HepG2 (cell line): ENCODE measurements at regions not wholly inside any gene's neighbourhood (a gene's known extent, or its start where the extent isn't known, plus 50 kb on each side); places are given as distances from the start of the nearest gene placed in this dataset.
A peak's percentile ranks its signal among the peaks of the same experiment; 100 is the strongest.

ENCODE experiments used
- ATAC-seq: fragments of 200-7000 bp; cut with Tn5 transposase; 3 replicates; pipeline ENCODE4 v1.9.1; 2020; ENCODE audit warnings: mild to moderate bottlenecking, moderate library complexity
- BruUV-seq: library from RNA; stranded (reverse); fragments of 400-500 nt; replicated peaks from 2 replicates; lab custom pipeline; 2021; lab: Mats Ljungman, UMichigan
- CTCF ChIA-PET: fragments of 300-600 bp; formaldehyde crosslinking; extraction: SDS; loops from one replicate; lab custom pipeline; 2021; ENCODE audit warnings: low total read pairs, inconsistent platforms, low intra/inter-chr PET ratio; lab: Yijun Ruan, JAX
- POLR2A ChIA-PET: fragments of 350-600 bp; sonication (Branson Sonifier 250); formaldehyde crosslinking; loops from one replicate; lab custom pipeline; 2020; ENCODE audit warnings: antibody characterized with exemption, inconsistent platforms; lab: Yijun Ruan, JAX
- DNase-seq: peaks from one replicate; pipeline ENCODE4 v3.0.0-alpha.2; 2015; ENCODE audit warnings: low spot score
- FAIRE-seq: peaks from 3 replicates; lab custom pipeline; 2011; peaks lifted over from hg19 to GRCh38; lab: Jason Lieb, UNC
- H2AFZ ChIP-seq: one replicate; pipeline ENCODE4 v1.6.1; 2011; ENCODE audit warnings: low read length, inconsistent platforms
- H3K27ac ChIP-seq: fragments of 300-600 bp; 3 replicates; pipeline ENCODE4 v1.8.0; 2011; ENCODE audit warnings: mixed run types, mild to moderate bottlenecking, mixed read lengths, low read length, inconsistent platforms; ENCODE audit not compliant: insufficient read depth; ENCODE audit errors: extremely low read length
- H3K27me3 ChIP-seq, 2 experiments: fragments of 200-600 bp in 1 of 2; 2 replicates in 1 of 2; 3 replicates in 1 of 2; pipeline versions ENCODE4 v1.6.0 to v1.8.0; 2011; ENCODE audit warnings: low read length in 2 of 2, mild to moderate bottlenecking in 2 of 2, moderate library complexity in 2 of 2, inconsistent platforms in 1 of 2; ENCODE audit not compliant: insufficient read depth in 2 of 2, control insufficient read depth in 1 of 2
- H3K36me3 ChIP-seq, 2 experiments: fragments of 200-600 bp in 1 of 2; replicated peaks in 1 of 2; 2 replicates in 1 of 2; 3 replicates in 1 of 2; pipeline versions ENCODE4 v1.5.1 to v1.8.0; 2011; ENCODE audit warnings: low read length in 2 of 2, inconsistent platforms in 1 of 2; ENCODE audit not compliant: insufficient read depth in 2 of 2, control insufficient read depth in 1 of 2
- H3K4me1 ChIP-seq: 2 replicates; pipeline ENCODE4 v1.5.1; 2012; ENCODE audit warnings: low read length, inconsistent platforms; ENCODE audit not compliant: insufficient read depth
- H3K4me2 ChIP-seq: 2 replicates; pipeline ENCODE4 v1.6.0; 2011; ENCODE audit warnings: low read depth, low read length, inconsistent platforms
- H3K4me3 ChIP-seq, 3 experiments: fragments of 200-600 bp in 1 of 3; sonication (generic), shearing (Covaris generic) in 1 of 3; replicated peaks in 1 of 3; 2 replicates each; pipeline ENCODE4 v1.5.1; 2011 to 2016; ENCODE audit warnings: low read length in 3 of 3, inconsistent platforms in 2 of 3, low read depth in 2 of 3, mild to moderate bottlenecking in 2 of 3, control low read depth in 1 of 3, mixed read lengths in 1 of 3; ENCODE audit not compliant: insufficient read depth in 1 of 3
- H3K79me2 ChIP-seq: one replicate; pipeline ENCODE4 v1.6.1; 2011; ENCODE audit warnings: low read length, inconsistent platforms; ENCODE audit not compliant: insufficient read depth
- H3K9ac ChIP-seq: 2 replicates; pipeline ENCODE4 v1.6.0; 2011; ENCODE audit warnings: mild to moderate bottlenecking, low read depth, low read length, inconsistent platforms; ENCODE audit not compliant: insufficient read depth
- H3K9me3 ChIP-seq: 2 replicates; pipeline ENCODE4 v1.5.1; 2012; ENCODE audit warnings: mild to moderate bottlenecking, low read length
- H4K20me1 ChIP-seq: 2 replicates; pipeline ENCODE4 v1.6.0; 2011; ENCODE audit warnings: inconsistent platforms, mild to moderate bottlenecking, low read length, moderate library complexity; ENCODE audit not compliant: insufficient read depth
- IKZF1 ChIP-seq: fragments of 450-650 bp; IDR thresholded peaks from 2 replicates; pipeline ENCODE4 v1.7.1; 2016
- KLF9 ChIP-seq: IDR thresholded peaks from 2 replicates; pipeline ENCODE4 v1.6.1; 2016; ENCODE audit warnings: low read depth
- NFIC ChIP-seq: IDR thresholded peaks from 2 replicates; pipeline ENCODE4 v1.6.1; 2012; ENCODE audit warnings: mild to moderate bottlenecking, low read length, inconsistent platforms
- STAG1 ChIP-seq: sonication (generic); formaldehyde crosslinking; IDR thresholded peaks from 2 replicates; pipeline ENCODE4 v1.4.0; 2020; ENCODE audit warnings: missing genetic modification reagents
- TEAD3 ChIP-seq: optimal IDR thresholded peaks from 2 replicates; pipeline ENCODE3; 2016; ENCODE audit warnings: borderline replicate concordance
- ZNF317 ChIP-seq: sonication (generic); formaldehyde crosslinking; IDR thresholded peaks from 2 replicates; pipeline ENCODE4 v1.5.0; 2020; ENCODE audit warnings: mild to moderate bottlenecking, missing genetic modification reagents
- ZNF557 ChIP-seq: sonication (generic); formaldehyde crosslinking; IDR thresholded peaks from 2 replicates; pipeline ENCODE4 v1.4.0; 2020; ENCODE audit warnings: missing genetic modification reagents
- ZNF776 ChIP-seq: sonication (generic); formaldehyde crosslinking; IDR thresholded peaks from 2 replicates; pipeline ENCODE4 v1.4.0; 2020; ENCODE audit warnings: mild to moderate bottlenecking, missing genetic modification reagents
- ZNF781 ChIP-seq: sonication (generic); formaldehyde crosslinking; IDR thresholded peaks from 2 replicates; pipeline ENCODE4 v1.5.1; 2020; ENCODE audit warnings: borderline replicate concordance, mild to moderate bottlenecking, missing genetic modification reagents; ENCODE audit errors: not compliant biosample characterization
- WGBS: methylation state at CpG from one replicate; pipeline ENCODE4 v1.1.6; 2017; ENCODE audit warnings: low lambda C conversion rate; 5-methylcytosine and 5-hydroxymethylcytosine counted together
- in situ Hi-C: cut with HindIII; loops from 2 replicates; pipeline ENCODE4 v1.10.0; 2017; ENCODE audit warnings: low pct_unique_long_range_greater_than_20kb; ENCODE audit not compliant: extremely low pct_ligation_motif_present
- intact Hi-C: fragments of 100-400 bp; cut with micrococcal nuclease; formaldehyde crosslinking; loops from one replicate; pipeline ENCODE4 v1.10.0; 2022; ENCODE audit not compliant: unreplicated experiment
- TF ChIP-seq, protein P1 (sequence below): sonication (generic); IDR thresholded peaks from 2 replicates; pipeline ENCODE4 v1.6.1; 2016; ENCODE audit warnings: low read depth, borderline replicate concordance
- TF ChIP-seq, protein P2 (sequence below): sonication (generic); formaldehyde crosslinking; IDR thresholded peaks from 2 replicates; pipeline ENCODE4 v1.5.0; 2020; ENCODE audit warnings: mild to moderate bottlenecking, missing genetic modification reagents
- TF ChIP-seq, protein P3 (sequence below): conservative IDR thresholded peaks from 2 replicates; pipeline ENCODE4 v1.6.1; 2018; ENCODE audit warnings: missing genetic modification reagents
- TF ChIP-seq, protein P4 (sequence below): fragments of 450-650 bp; IDR thresholded peaks from 2 replicates; pipeline ENCODE4 v1.6.1; 2016

DNA sequence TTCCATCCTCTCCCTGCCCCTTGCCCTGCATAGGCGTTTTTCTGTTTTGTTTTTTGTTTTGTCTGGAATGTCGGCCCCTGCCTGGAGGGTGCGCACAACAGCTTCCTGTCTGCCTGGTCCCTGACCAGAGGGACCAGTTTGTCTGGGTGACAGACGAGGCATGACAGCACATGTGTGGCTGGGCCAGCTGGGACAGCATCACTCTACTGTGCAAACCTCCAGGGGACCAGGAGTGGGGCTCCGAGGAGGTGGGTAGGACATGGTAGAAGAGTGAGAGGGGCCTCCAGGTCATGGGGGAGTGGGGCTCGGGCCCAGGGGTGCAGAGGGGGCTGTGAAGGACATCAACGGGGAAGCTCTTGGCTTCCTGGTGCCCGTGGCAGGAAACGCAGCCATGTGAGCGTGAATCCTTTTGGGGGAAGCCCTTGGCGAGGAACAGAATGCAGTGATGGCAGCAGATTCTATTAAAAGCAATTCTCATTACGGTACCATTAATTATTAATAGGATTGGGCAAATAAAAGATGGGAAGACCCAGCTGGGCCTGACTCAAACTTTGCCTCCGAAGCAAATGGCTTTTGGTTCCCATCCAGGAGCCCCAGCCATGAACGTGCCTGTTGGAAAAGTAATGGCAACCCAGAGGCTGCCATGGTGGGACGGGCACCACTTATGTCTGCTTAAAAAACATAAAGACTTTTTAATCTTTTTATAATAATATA is 184.4 kb upstream of the IER5L start (continued):
- TF ChIP-seq ZNF557 (CRISPR knock-in tag) (no peak), KLF9 (CRISPR knock-in tag) (no peak), ZNF776 (CRISPR knock-in tag) (no peak), IKZF1 (no peak), ZNF317 (CRISPR knock-in tag) (no peak), TEAD3 (CRISPR knock-in tag) (peak; percentile 61), NFIC (no peak), STAG1 (CRISPR knock-in tag) (peak; percentile 57)
- TF ChIP-seq, protein P1, sequence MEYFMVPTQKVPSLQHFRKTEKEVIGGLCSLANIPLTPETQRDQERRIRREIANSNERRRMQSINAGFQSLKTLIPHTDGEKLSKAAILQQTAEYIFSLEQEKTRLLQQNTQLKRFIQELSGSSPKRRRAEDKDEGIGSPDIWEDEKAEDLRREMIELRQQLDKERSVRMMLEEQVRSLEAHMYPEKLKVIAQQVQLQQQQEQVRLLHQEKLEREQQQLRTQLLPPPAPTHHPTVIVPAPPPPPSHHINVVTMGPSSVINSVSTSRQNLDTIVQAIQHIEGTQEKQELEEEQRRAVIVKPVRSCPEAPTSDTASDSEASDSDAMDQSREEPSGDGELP = peak; percentile 15; the same call in 1 of the 2 replicates
- TF ChIP-seq, protein P2, sequence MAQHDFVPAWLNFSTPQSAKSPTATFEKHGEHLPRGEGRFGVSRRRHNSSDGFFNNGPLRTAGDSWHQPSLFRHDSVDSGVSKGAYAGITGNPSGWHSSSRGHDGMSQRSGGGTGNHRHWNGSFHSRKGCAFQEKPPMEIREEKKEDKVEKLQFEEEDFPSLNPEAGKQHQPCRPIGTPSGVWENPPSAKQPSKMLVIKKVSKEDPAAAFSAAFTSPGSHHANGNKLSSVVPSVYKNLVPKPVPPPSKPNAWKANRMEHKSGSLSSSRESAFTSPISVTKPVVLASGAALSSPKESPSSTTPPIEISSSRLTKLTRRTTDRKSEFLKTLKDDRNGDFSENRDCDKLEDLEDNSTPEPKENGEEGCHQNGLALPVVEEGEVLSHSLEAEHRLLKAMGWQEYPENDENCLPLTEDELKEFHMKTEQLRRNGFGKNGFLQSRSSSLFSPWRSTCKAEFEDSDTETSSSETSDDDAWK (CRISPR knock-in tag) = no peak
- TF ChIP-seq, protein P3, sequence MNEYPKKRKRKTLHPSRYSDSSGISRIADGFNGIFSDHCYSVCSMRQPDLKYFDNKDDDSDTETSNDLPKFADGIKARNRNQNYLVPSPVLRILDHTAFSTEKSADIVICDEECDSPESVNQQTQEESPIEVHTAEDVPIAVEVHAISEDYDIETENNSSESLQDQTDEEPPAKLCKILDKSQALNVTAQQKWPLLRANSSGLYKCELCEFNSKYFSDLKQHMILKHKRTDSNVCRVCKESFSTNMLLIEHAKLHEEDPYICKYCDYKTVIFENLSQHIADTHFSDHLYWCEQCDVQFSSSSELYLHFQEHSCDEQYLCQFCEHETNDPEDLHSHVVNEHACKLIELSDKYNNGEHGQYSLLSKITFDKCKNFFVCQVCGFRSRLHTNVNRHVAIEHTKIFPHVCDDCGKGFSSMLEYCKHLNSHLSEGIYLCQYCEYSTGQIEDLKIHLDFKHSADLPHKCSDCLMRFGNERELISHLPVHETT (CRISPR knock-in tag) = no peak

DNA sequence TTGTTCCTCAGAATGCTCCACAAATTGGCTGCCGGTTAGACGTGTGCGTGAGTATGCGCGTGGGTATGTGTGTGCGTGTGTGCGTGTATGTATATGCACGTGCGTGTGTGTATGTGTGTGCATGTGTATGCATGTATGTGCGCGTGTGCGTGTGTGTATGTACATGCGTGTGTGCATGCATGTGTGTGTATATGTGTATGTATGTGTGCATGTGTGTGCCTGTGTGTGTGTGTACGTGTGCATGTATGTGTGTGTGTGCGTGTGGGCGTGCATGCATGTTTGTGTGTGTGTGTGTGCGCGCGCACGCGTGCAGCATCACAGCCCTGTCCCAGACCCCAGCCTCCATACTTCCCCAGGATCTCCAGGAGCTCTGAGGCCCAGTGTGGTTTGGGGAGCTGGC is 183.1 kb upstream of the IER5L start:
- FAIRE-seq = no peak
- no peak for ATAC-seq

More for the DNA sequence above, 183.1 kb upstream of the IER5L start:
- in situ Hi-C loops = no loop called here
- Histone ChIP-seq H2AFZ (no peak overlapping the region), H4K20me1 (no peaks in the 10 kb centered on the region), H3K36me3 (no peaks in the 10 kb centered on the region), H3K79me2 (no peaks in the 10 kb centered on the region), H3K9me3 (no peaks in the 10 kb centered on the region; the same call in 1 of the 2 replicates), H3K4me2 (no peak overlapping the region), H3K4me3 (no peak overlapping the region), H3K27ac (no peak overlapping the region), H3K27me3 (peaks cover 4 to 18% of the 10 kb centered on the region in 2 experiments; a peak in 3 of 5 replicates), H3K9ac (no peak overlapping the region), H3K4me1 (peaks cover 28% of the 10 kb centered on the region)
- no peak for DNase-seq
- no TSS peak for BruUV-seq
- CTCF ChIA-PET = no interaction called here
- intact Hi-C loops = no loop called here
- POLR2A ChIA-PET = no interaction called here
- TF ChIP-seq, protein P4, sequence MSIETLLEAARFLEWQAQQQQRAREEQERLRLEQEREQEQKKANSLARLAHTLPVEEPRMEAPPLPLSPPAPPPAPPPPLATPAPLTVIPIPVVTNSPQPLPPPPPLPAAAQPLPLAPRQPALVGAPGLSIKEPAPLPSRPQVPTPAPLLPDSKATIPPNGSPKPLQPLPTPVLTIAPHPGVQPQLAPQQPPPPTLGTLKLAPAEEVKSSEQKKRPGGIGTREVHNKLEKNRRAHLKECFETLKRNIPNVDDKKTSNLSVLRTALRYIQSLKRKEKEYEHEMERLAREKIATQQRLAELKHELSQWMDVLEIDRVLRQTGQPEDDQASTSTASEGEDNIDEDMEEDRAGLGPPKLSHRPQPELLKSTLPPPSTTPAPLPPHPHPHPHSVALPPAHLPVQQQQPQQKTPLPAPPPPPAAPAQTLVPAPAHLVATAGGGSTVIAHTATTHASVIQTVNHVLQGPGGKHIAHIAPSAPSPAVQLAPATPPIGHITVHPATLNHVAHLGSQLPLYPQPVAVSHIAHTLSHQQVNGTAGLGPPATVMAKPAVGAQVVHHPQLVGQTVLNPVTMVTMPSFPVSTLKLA = peak; percentile 15; the same call in 1 of the 2 replicates
- TF ChIP-seq ZNF781 = no peak
- WGBS = 87% methylated on average over 21 of the region's 21 CpGs
